Activated CD8-positive, alpha-beta memory T cell treated with anti-CD3 and anti-CD28 coated beads for 48 hours (primary cell): ENCODE measurements at regions not wholly inside any gene's neighbourhood (a gene's known extent, or its start where the extent isn't known, plus 50 kb on each side); places are given as distances from the start of the nearest gene placed in this dataset.
"Not testable (repeated sequence)": the region's sequence is repeated elsewhere in the genome, so short reads cannot be mapped to it uniquely, and the experiment has no call there.

Source experiments
- DNase-seq, 3 experiments: peaks; one replicate each; pipeline ENCODE4 v3.0.0-alpha.2; 2020; ENCODE audit warnings: low read depth in 2 of 3, low spot score in 2 of 3

DNA sequence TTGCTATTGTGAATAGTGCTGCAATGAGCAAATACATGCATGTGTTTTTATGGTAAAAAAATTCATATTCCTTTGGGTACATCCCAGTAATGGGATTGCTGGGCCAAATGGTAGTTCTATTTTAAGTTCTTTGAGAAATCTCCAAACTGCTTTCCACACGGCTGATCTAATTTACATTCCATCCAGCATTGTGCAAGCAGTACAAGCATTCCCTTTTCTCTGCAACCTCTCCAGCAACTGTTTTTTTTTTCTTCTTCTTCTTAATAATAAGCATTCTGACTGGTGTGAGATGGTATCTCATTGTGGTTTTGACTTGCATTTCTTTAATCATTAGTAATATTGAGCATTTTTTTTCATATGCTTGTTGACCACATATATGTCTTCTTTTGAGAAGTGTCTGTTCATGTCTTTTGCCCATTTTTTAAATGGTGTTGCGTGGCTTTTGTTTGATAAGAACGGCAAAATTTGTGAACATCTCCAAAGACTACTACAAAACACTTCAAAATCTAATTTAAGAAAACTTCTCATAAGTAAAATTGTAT lies 136.1 kb upstream of the MYO3A start:
- no peak for DNase-seq

DNA sequence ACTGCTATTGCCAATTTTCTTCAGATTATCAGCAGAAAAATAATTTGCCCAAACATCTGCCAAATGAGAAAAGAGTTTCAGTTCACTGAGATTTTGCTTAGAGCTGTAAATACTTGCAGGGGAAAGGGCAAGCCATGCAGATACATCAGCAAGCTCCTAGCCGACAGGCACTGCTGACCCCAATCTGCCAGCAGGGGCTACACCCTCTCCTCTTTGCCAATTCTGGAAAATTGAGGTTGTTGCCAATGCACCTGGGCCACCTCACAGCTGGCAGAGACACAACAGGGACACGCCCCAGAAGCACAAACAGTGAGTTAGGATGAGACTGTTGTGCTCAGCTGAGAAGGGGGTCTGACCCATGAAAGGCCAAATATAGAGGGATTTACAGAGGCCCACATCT lies 129.5 kb upstream of the MYO3A start:
- no peak for DNase-seq

DNA sequence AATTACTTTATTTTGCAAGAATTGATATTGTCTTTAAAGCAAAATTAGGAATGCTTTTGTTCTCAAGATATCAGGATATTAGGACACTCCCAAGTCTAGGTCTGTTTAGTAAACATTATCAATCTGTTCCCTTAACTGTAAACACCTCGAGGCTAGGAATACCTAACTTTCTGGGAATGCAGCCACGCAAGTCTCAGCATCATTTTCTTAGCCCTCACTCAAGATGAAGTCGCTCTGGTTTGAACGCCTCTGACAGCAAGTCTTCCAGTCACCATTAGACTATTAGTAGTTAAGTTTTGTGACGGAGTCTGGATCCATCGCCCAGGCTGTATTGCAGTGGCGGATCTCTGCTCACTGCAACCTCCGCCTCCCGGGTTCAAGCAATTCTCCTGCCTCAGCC lies 128.0 kb upstream of the MYO3A start:
- DNase-seq: no peak

DNA sequence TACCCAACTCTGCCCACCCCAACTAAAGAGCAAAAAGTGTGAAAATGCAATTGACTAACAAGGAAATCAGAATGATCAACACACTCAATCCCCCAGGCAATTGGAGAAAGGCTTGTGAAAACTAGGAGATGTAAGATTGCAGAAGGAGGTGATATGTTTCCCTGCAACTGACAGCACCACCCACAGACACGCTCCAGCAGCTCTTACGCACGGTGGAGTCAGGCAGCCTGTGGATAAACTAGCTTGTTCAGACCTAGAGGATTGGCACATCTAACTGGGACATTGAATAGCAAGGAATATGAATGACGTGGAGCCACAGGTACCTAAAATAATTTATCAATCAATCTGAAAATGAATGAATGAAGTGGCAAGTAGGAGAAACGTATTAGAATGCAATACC lies 125.7 kb upstream of the MYO3A start:
- no peak for DNase-seq

DNA sequence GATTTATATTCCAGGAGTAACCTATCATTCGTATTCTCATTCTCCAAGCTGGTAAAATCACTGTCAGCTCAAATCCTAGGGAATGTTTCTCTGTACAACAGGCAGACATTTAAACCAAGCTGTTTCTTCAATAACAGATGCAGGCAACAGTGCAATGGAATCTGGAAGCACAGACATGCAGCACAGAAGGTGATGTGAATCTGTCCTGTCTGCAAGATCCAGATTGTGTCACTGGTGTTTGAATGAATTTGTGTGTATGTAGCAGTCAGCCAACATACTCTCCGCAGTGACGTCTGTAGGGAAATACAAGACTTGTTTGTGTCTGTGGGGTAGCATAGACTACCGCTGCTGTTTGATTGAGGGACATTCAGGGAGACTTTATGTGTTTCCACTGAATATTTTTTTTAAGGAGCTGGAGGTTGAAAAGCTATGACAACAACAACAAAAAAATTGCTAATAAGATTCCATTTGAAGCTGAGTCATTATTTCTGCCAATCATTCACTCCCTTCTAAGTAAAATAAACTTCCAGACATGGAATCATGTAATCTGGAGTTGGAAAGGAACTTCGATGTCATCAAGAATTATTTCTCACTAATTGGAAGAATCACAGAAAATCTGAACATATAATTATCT lies 122.9 kb upstream of the MYO3A start:
- DNase-seq: no peak

DNA sequence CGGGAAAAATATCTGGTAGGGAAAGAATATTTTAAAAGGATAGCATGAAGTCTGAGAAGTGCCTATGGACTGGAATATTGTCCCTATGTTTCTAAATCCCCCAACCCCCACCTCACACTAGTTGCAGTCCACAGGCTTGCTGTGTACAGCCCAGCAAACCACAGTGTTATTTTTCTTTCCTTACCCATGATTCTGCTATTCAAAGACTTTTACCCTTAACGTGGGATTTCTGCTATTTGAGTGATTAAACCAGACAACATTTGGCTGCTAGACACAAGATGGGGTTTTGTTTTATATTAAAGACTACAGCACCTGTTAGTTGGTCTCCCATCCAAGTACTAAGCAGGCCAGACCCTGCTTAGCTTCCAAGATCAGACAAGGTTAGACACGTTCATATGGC lies 120.5 kb upstream of the MYO3A start:
- DNase-seq: no peak

DNA sequence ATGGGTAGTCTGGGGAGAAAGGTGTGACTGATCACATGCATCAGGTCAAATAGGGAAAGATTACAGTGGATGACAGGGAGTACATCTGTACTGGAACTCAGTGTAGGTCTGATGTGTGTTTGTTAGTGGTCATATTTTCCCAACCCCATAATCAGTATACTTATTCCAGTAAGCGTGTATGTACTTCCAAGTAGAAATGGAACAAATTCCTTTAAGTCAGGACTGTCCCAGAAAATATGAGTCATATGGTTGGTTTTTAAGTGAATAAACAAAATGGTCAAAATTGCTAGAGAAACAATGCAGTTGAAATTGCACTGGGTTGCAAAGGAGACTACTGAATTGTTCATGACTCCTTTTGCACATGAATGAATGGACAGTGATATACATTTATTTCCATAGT lies 118.8 kb upstream of the MYO3A start:
- no peak for DNase-seq

DNA sequence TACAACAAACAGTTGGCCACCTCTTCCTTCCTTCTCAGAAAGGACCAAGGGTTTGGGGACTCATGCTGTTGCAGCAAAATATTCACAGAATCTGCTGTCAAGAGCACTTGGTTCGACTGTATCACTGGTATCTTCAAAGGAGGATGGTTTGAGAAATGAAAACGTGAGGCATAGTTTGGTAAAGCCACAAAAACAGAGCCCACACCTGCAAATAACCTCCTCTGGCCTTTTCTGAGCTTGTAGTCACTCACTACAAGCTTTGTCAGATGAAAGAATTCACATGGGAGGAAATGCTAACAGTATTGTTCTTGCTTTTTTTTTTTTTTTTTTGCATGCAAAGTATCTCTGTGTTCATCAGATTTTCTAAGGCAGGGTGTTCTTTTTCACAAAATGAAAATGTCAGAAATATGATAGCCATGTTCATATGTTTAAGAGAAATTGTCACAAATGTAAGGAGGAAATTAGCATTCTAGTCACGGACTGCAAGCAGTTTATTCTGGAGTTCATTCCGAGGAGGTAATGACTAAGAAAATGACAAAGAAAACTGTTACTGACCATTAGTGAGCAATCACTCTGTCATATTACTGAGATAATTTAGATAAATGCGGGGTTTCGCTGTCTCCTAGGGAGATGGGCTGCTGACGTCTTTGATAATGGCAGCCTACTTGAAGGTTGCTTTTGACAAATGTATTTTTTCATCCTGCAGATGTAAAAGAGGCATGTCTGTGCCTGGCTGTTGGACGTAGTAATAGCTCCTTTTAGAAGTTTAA lies 117.8 kb upstream of the MYO3A start:
- DNase-seq: no peak

DNA sequence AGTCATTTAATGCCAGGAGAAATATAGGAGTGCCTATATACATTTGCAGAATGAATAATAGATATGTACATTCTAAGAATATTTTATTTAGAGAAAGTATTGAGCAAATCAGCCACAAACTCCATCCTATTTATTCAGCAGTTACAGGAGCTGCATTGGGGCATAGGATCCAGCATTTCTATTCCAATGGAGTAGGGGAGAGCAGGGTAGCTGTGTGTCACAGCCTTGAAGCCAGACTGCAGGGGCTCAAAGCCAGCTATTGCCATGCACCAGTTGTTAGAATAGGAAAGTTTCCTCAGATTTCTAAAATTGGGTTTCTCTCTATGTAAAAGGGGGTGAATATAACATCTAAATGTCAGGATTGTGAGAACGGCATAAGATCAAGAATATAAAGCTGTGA lies 116.8 kb upstream of the MYO3A start:
- no peak for DNase-seq

DNA sequence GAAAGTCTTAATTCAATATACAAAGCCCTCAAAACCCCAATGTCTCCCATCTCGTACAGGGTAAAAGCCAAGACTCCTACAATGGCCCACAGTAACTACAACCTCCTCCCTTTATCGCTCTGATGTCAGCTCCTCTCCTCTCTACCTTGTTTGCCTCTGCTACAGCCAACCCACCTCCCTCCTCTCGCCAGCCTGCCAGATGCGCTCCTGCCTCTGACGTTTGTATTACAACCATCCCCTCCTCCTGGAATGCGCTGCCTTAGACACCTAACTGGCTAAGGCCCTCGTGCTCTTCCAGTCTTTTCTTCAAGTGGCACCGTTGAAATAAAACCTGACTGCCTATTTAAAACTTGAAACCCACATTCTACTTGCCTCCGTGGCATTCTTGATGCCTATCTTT lies 115.3 kb upstream of the MYO3A start:
- DNase-seq: no peak

DNA sequence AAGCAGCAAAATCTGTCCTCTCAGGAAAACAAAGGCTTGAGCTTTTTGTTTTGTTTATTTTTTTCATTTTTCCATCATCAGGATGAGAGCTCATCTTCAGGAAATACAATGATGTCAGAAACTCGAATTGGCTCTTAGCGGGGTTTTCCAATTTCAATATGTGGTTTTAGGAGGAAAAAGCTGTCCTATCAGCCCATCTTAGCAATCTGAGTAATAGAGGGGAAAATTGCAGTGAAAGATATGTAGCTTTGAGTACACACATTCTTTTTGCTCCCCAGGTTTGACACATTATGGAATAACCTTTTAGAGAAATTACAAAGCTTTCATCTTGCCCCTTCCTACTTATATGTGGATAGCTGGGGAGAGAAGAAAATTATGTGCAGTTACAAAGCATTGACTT lies 113.6 kb upstream of the MYO3A start:
- no peak for DNase-seq

DNA sequence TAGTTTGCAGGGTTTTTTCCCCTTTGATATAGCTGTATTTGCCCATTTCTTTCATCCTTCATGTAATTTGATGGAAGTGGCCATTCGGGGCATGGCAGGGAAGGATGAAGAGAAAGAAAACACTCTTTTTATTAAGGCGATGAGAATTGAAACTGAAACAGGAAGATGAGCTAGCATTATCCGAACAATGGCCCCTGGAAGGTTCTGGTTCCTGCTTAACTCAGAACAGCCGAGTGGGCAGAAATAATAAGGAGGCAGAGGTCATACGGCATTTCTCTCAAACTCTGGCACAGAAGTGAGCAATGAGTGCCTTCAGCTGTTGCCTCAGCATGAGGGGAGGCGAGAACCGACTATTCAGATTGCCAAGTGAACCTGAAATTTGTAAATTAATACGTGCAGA lies 113.2 kb upstream of the MYO3A start:
- no peak for DNase-seq

DNA sequence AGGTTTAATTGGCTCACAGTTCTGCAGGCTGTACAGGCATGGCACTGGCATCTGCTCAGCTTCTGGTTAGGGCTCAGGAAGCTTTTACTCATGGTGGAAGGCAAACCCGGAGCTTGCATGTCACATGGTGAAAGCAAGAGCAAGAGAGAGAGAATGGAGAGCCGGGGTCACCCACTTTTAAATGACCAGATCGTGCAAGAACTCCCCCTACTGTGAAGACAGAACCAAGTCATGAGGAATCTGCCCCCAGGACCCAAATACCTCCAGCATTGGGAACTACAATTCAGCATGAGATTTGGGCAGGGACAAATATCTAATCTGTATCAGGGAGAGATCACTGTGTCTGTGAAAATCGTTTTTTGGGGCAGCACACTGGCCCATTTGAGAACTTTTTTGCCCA lies 110.0 kb upstream of the MYO3A start:
- no peak for DNase-seq

DNA sequence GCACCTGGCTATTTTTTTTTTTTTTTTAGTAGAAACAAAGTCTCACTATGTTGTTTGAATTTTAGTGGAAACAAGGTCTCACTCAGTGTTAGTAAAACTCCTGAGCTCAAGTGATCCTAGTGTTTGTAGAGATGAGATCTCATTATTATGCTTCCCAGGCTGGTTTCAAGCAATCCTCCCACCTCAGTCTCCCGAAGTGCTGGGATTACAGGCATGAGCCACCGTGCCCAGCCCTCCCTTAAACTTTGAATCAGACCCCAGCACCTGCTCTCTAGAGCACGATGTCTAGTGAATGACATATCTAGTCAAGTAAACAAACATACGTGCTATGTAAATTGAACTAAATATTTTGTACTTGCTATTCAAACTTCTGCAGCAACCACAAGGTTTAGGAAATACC lies 105.6 kb upstream of the MYO3A start:
- no peak for DNase-seq

DNA sequence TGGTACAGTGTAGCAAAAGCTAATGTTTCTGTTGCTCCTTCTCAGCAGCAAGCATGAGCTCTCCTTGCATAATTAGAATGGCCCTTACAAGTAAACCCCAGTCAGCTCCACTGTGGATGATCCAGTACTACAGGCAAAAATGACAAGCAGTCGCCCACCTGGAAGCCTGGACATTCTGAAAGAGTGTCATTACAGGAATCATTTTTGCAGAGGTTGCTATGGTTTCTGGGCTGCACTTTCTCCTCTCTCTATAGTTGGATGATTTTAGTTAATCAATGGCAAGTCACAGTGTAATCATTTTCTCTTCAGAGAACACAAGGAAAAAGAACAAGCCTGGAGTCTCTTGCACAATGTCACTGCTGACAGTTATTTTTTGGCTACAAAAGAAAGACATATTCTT lies 102.9 kb upstream of the MYO3A start:
- no peak for DNase-seq

DNA sequence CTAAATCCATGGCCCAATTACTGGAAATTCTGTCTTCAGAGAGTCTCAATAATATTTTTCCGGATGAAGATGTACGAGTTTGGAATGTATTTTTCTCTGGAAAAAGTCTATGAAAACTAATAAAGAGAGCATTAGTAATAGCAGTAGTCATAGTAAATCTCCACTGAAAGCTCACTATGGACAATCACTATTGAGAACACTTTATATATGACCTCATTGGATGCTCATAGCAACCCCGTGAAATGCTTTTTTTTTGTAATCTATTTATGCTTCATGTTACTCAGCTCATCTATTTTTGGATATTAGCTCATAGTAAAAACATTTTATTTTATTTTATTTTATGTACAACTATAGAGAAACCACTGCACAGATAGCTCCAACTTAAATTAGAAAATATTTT lies 94.3 kb upstream of the MYO3A start:
- DNase-seq: no peak

DNA sequence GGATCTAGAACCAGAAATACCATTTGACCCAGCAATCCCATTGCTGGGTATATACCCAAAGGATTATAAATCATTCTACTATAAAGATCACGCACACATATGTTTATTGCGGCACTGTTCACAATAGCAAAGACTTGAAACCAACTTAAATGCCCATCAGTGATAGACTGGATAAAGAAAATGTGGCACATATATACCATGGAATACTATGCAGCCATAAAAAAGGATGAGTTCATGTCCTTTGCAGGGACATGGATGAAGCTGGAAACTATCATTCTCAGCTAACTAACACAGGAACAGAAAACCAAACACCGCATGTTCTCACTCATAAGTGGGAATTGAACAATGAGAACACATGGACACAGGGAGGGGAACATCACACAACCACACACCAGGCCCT lies 93.2 kb upstream of the MYO3A start:
- not testable (repeated sequence) for DNase-seq

DNA sequence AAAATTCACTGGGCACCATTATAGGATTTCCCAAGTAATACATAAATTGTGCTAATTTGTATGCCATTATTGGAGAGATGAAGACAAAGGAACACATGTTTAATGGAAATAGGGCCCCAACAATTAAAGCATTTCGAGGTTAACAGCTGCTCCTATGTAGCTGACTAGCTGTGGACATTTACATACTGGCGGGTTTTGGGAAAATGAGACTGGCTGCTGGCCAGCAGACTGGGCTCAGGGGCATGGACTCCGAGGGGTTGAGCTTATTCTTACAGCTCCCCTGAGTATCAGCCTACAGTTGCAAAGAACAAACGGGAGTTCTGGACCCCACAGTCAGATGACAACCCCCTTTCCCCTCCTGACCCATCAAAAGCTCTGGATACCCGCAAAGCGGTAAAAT lies 91.9 kb upstream of the MYO3A start:
- no peak for DNase-seq

DNA sequence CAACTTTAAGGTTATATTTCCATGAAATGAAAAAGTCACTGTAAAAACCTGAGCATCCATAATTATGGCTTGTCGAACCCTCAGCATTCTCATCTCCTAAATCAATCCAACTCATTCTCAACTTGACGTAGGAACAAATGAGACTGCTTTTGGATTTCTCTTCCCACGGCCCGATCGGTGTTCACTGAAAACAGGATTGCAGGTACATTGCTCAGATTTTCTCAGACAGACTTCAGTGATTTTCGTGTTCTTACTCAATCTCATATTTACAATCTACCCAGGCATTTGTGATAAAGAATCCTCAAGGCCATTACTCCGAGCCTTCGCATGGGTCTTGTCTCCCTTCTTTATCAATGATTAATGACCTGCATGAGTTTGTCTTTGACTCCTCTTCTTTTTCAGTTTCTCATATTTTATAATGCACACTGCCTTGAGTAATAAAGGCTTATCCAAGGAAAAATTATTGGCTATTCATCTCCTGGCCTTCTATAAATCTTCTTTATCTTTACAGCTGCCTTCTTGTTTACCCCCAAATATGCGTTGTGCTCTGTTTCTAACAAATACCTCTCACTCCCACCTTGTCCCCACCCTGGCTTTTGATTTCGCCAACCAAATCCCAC lies 90.4 kb upstream of the MYO3A start:
- DNase-seq: no peak

DNA sequence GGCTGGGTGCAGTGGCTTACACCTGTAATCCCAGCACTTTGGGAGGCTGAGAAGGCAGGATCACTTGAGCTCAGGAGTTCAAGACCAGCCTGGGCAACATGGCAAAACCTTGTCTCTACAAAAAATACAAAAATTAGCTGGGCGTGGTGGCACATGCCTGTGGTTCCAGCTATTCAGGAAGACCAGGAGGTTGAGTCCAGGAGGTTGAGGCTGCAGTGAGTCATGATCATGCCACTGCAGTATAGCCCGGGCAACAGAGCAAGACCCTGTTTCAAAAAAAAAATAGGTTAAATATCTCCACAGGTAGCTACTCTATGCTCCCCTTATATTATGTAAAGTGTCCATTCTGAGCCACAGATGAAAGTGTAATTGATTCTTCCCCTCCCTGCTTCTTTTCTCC lies 89.3 kb upstream of the MYO3A start:
- not testable (repeated sequence) for DNase-seq

DNA sequence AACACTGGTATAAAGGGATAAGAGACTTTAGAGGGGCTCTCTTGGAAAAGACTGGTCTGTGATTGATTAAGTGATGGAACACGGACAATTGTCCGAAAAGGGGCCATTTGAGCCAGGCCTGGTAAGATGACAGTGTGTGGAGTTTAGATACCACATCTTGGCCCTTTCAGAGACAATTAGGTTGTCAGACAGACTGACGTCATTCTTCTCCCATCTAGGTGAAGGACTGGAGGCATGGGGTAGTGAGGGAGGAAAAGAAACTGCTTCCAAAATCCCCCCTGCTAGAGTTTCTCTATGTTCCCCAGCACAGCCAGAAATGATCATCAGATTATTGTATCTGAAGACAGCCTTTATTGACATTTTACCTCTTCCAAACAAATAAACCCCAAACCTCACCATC lies 84.8 kb upstream of the MYO3A start:
- DNase-seq: no peak

DNA sequence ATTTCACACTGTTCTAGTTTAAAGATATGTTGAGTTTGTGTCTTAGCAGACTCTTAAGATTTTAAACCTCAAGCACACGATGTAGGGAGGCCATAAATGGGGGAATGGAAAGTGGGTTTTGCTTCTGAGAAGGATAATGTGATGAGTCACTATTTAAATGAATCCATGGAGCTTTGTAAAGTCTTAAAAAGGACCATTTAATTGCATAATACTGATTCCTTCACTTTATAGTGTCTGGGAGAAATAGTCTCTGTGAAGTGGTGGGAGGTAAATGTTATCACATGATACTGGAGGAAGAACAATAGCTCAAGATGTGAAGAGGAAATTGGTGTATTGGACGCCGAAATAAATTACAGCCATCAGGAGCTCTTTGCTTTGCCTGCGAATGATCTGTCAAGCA lies 84.0 kb upstream of the MYO3A start:
- DNase-seq: no peak
